ENCODE measurements at regions not wholly inside any gene's neighbourhood (a gene's known extent, or its start where the extent isn't known, plus 50 kb on each side); places are given as distances from the start of the nearest gene placed in this dataset.

- Histone ChIP-seq H3K4me3 (no peak overlapping the region), H3K9me3 (no peaks in the 10 kb centered on the region), H3K4me1 (replicated peaks) (no peaks in the 10 kb centered on the region), H3K27ac (no peak overlapping the region), H3K27me3 (replicated peaks; ENCODE audit: insufficient read depth) (peaks cover 5% of the 10 kb centered on the region), H3K36me3 (no peaks in the 10 kb centered on the region)
- no peak for DNase-seq (ENCODE audit: low spot score)
- 90% methylated on average over 3 of the region's 3 CpGs for WGBS
- intact Hi-C loops (cut with DNase I), result no loop called here
- TF ChIP-seq POLR2AphosphoS5 (IDR thresholded peaks at IDR 0.05) (no peak), CTCF (IDR thresholded peaks at IDR 0.05) (no peak), POLR2A (IDR thresholded peaks at IDR 0.05) (no peak)
These were observed 590.0 kb downstream of the BCL11B start for GRCh38 chr14:98682033-98682432.

DNA sequence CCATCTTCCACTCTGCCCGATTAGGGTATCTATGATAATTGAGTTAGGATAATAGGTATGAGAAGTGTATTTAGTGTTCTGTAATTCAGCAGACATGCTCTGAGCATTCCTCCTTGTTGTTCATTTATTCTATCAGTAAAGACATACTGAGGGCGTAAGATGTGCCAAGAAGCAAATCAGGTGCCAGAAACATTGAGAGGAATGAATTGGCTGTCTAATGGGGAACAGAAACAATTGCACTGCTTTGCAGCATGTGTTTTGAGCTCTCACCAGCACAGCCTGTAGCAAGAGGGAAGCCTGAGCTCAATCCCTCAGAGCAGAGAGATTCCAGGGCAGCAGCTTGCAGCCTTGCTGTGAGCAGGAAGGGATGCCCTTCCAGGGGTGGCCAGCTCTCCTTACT is 589.3 kb downstream of the BCL11B start:
- 57% methylated on average over 2 of the region's 2 CpGs for WGBS

GRCh38 chr14:98684468-98684867 is 587.5 kb downstream of the BCL11B start:
- DNase-seq (ENCODE audit: low spot score), result no peak
- H3K27ac ChIP-seq, result no peak overlapping the region
- peaks cover 5% of the 10 kb centered on the region for H3K27me3 ChIP-seq (replicated peaks; ENCODE audit: insufficient read depth)
- TF ChIP-seq POLR2A (IDR thresholded peaks at IDR 0.05), result no peak
- TF ChIP-seq POLR2AphosphoS5 (IDR thresholded peaks at IDR 0.05), result no peak
- no peak for TF ChIP-seq CTCF (IDR thresholded peaks at IDR 0.05)
- WGBS, result 89% methylated on average over 4 of the region's 4 CpGs
- H3K9me3 ChIP-seq, result no peaks in the 10 kb centered on the region
- no peak overlapping the region for H3K4me3 ChIP-seq
- intact Hi-C loops (cut with DNase I), result no loop called here
- no peaks in the 10 kb centered on the region for H3K36me3 ChIP-seq
- H3K4me1 ChIP-seq (replicated peaks), result no peaks in the 10 kb centered on the region

More for the DNA sequence above, 589.3 kb downstream of the BCL11B start:
- H3K27ac ChIP-seq, result no peak overlapping the region
- no peak for DNase-seq (ENCODE audit: low spot score)
- H3K4me3 ChIP-seq, result no peak overlapping the region
- peaks cover 5% of the 10 kb centered on the region for H3K27me3 ChIP-seq (replicated peaks; ENCODE audit: insufficient read depth)
- TF ChIP-seq POLR2A (IDR thresholded peaks at IDR 0.05) (no peak), POLR2AphosphoS5 (IDR thresholded peaks at IDR 0.05) (no peak)
- H3K9me3 ChIP-seq, result no peaks in the 10 kb centered on the region
- H3K36me3 ChIP-seq, result no peaks in the 10 kb centered on the region
- H3K4me1 ChIP-seq (replicated peaks), result no peaks in the 10 kb centered on the region
- intact Hi-C loops (cut with DNase I), result no loop called here

- intact Hi-C loops (cut with DNase I), result no loop called here
- WGBS, result 88% methylated on average over 6 of the region's 6 CpGs
- TF ChIP-seq POLR2AphosphoS5 (IDR thresholded peaks at IDR 0.05), result no peak
- TF ChIP-seq POLR2A (IDR thresholded peaks at IDR 0.05), result no peak
- TF ChIP-seq CTCF (IDR thresholded peaks at IDR 0.05), result no peak
- Histone ChIP-seq H3K9me3 (no peaks in the 10 kb centered on the region), H3K4me3 (no peak overlapping the region), H3K36me3 (no peaks in the 10 kb centered on the region), H3K4me1 (replicated peaks) (no peaks in the 10 kb centered on the region), H3K27ac (no peak overlapping the region), H3K27me3 (replicated peaks; ENCODE audit: insufficient read depth) (peaks cover 2% of the 10 kb centered on the region)
- DNase-seq (ENCODE audit: low spot score), result no peak
These were observed 586.3 kb downstream of the BCL11B start for GRCh38 chr14:98685725-98686124.

DNA sequence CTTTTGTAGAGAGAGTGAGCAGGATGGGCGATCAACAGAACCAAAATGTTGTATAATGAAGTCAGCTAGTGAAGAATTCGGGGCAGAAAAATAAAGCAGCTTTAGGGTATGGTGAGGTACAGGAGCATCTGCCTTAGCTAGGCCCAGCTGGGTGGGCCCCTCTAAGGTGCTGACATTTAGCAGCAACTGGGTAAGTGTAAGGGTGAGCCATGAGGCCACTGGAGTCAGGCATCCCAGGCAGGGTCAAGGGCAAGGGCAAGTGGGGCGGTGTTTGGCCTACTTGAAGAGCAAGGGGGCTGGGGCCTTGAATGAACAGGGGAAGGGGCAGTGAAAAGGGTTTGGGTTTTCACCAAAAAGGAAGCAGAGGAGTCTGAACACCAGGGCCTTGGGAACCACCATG is 583.6 kb downstream of the BCL11B start:
- Histone ChIP-seq H3K9me3 (no peaks in the 10 kb centered on the region), H3K4me1 (replicated peaks) (no peaks in the 10 kb centered on the region), H3K27ac (no peak overlapping the region), H3K27me3 (replicated peaks; ENCODE audit: insufficient read depth) (peaks cover 4% of the 10 kb centered on the region), H3K36me3 (no peaks in the 10 kb centered on the region), H3K4me3 (no peak overlapping the region)
- intact Hi-C loops (cut with DNase I), result no loop called here
- no peak for DNase-seq (ENCODE audit: low spot score)
- 91% methylated on average over 3 of the region's 3 CpGs for WGBS
- TF ChIP-seq CTCF (IDR thresholded peaks at IDR 0.05) (no peak), POLR2AphosphoS5 (IDR thresholded peaks at IDR 0.05) (no peak), POLR2A (IDR thresholded peaks at IDR 0.05) (no peak)

Measured in prostate gland (tissue), 2 donors.